GM12865 (cell line): ENCODE measurements at regions not wholly inside any gene's neighbourhood (a gene's known extent, or its start where the extent isn't known, plus 50 kb on each side); places are given as distances from the start of the nearest gene placed in this dataset.

ENCODE experiments used
- DNase-seq: peaks from one replicate; pipeline ENCODE4 v3.0.0; 2010; ENCODE audit warnings: low read depth
- H3K4me3 ChIP-seq: 2 replicates; pipeline ENCODE4 v1.5.1; 2011; ENCODE audit warnings: mild to moderate bottlenecking, low read depth, low read length, control low read depth
- TF ChIP-seq, protein P1 (sequence below): IDR thresholded peaks from 2 replicates; pipeline ENCODE4 v1.5.1; 2011; ENCODE audit warnings: low read length, control low read depth, low read depth, inconsistent platforms; ENCODE audit not compliant: insufficient read depth; ENCODE audit errors: missing control alignments

DNA sequence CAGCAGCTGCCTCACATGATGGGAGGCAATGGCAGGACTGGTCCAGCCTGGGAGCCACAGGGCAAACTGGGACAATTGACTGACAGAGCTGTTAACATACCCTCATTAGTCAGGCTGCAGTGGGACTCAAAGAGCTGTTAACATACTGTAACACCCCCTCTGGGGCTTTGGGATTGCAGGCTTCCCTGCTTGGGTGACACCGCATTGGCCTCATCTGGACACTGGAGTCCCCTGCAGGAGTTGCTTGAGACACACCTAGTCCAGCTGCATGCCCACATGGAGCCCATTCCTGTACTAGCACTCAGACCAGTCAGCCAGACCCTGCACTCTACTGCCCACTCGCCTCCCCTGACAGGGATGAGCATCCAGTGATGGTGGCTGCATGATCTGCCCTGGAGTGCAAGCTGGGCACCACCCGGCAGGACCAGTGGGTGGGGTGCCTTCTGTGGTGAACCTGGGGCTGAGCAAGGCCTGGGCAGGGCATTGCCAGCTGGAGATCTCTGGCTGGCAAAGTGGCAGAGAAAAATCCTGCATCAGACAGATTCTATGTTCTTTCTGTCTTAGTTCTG, 138.8 kb downstream of the DTHD1 start:
- TF ChIP-seq, protein P1, sequence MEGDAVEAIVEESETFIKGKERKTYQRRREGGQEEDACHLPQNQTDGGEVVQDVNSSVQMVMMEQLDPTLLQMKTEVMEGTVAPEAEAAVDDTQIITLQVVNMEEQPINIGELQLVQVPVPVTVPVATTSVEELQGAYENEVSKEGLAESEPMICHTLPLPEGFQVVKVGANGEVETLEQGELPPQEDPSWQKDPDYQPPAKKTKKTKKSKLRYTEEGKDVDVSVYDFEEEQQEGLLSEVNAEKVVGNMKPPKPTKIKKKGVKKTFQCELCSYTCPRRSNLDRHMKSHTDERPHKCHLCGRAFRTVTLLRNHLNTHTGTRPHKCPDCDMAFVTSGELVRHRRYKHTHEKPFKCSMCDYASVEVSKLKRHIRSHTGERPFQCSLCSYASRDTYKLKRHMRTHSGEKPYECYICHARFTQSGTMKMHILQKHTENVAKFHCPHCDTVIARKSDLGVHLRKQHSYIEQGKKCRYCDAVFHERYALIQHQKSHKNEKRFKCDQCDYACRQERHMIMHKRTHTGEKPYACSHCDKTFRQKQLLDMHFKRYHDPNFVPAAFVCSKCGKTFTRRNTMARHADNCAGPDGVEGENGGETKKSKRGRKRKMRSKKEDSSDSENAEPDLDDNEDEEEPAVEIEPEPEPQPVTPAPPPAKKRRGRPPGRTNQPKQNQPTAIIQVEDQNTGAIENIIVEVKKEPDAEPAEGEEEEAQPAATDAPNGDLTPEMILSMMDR, result no peak
- H3K4me3 ChIP-seq, result no peak overlapping the region
- no peak for DNase-seq

DNA sequence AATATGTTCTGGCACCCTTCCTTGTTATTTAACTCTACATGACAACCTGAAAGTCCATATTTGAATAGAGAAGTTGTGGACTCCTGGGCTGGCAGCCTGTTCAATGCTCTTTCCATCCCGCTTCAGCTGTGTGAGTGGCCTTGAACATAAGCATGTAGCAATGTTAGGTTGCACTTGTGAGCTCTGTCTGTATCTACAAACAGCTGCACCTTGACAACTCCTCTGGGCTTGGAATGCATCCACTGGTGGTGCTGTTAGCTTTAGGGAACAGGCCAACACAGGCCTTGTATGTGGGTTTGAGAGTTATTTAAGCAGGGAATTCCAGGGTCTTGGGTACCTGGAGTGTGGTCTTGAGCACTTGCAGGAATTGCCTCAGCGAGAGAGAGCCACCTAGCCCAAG, 141.2 kb downstream of the DTHD1 start:
- DNase-seq, result no peak
- H3K4me3 ChIP-seq, result no peak overlapping the region
- TF ChIP-seq, protein P1, result no peak

DNA sequence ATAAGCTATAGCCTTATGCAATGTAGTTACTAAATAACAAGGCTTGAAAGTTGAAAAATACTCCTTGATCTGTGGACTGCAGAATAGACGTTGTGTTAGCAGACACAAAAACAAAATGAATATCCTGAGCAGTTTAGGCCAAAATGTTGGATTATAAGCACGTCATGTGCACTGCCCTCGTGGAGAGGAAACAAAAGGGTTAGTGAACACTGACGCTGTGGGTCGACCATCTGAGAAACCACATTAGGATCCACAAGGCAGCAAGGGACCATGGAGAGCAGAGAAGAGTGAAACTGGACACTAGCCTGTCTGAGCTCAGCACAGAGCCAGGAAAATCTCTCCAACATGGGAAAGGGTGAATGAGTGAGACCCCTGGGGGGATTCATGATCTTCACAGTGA, 145.3 kb downstream of the DTHD1 start:
- TF ChIP-seq, protein P1, result no peak
- no peak for DNase-seq
- no peak overlapping the region for H3K4me3 ChIP-seq

DNA sequence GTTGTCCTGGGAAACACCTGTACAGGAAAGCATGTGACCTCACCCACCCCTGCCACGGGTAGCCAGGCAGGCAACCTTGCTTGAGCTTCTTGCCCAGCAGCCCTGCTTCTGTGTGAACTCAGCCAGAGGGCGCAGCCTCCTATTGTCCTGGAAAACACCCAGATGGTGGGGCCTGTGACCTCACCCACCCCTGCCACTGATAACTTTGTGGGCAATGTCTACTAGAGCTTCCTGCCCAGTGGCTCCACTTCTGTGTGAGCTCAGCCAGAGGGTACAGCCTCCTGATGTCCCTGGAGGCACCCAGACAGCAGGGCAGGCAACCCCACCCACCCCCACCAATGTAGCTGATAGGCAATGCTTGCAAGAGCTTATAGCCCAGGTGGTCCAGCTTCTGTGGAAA, 146.3 kb downstream of the DTHD1 start:
- DNase-seq, result no peak
- H3K4me3 ChIP-seq, result no peak overlapping the region
- TF ChIP-seq, protein P1, result no peak

DNA sequence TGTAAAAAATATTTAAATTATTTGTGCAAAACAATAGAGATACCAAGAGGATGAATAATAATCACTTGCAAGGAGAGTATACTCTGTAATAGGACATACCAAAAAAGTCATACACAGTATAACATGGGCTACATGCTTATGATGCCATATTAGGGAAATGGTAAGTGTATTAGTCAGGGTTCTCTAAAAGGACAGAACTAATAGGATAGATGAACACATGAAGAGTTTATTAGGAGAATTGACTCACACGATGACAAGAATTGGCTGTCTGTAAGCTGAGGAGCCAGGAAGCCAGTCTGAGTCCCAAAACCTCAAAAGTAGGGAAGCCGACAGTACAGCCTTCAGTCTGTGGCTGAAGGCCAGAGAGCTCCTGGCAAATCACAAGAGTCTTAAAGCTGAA, 151.2 kb downstream of the DTHD1 start:
- TF ChIP-seq, protein P1, result no peak
- H3K4me3 ChIP-seq, result no peak overlapping the region
- DNase-seq, result no peak

DNA sequence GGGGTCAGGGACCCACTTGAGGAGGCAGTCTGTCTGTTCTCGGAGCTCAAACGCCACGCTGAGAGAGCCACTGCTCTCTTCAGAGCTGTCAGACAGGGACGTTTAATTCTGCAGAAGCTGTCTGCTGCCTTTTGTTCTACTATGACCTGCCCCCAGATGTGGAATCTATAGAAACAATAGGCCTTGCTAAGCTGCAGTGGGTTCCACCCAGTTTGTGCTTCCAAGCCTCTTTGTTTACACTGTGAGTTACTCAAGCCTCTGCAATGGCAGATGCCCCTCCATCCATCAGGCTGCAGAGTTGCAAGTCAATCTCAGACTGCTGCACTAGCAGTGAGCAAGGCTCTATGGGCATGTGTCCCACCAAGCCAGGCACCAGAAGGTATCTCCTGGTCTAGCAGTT, 158.1 kb downstream of the DTHD1 start:
- TF ChIP-seq, protein P1, result no peak
- no peak overlapping the region for H3K4me3 ChIP-seq
- no peak for DNase-seq

DNA sequence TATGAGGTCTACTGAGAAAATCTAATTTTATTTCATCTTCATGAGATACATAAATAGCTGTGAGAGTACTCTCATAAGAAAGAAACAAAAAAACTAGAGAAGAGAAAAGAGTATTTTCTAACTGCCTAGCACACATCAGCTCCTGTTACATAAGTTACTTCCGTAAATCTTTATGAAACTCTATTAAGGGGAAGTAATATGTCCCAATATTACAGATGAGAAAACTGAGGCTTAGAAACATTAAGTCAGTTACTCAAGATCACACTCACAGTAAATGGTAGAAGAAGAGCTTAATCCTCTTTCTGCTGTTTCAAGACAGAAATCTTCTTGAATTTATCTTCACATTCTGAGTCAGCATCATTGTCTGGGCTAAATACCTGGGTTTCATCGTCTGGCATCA, 164.1 kb downstream of the DTHD1 start:
- no peak for DNase-seq
- H3K4me3 ChIP-seq, result no peak overlapping the region
- TF ChIP-seq, protein P1, result no peak
